Superior temporal gyrus (tissue), 1 donor: ENCODE measurements at regions not wholly inside any gene's neighbourhood (a gene's known extent, or its start where the extent isn't known, plus 50 kb on each side); places are given as distances from the start of the nearest gene placed in this dataset.
"Not testable (repeated sequence)": the region's sequence is repeated elsewhere in the genome, so short reads cannot be mapped to it uniquely, and the experiment has no call there.

ENCODE experiments used
- DNase-seq: peaks from one replicate; pipeline ENCODE4 v3.0.0-alpha.2; 2016; ENCODE audit errors: extremely low spot score

GRCh38 chr12:131312793-131313545 is 359.3 kb downstream of the ADGRD1 start:
- DNase-seq, result no peak

- DNase-seq, result no peak
Observed at GRCh38 chr12:131313635-131314034, 359.9 kb downstream of the ADGRD1 start.

DNA sequence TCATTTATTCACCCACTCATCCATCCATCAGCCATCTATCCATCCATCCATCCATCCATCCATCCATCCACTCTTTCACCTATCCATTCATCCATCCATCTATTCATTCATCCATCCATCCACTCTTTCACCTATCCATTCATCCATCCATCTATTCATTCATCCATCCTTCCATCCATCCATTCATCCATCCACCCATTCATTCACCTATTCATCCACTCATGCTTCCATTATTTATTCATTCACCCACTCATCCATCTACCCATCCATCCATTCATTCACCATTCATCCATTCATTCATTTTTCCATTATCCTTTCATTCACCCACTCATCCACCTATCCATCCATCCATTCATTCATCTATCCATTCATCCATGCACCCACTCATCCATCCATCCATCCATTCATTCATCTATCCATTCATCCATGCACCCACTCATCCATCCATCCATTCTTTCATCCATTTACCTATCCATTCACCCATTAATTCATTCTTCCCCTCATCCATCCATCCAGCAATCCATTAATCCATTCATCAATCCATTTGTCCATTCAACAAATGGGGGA is 360.9 kb downstream of the ADGRD1 start:
- no peak for DNase-seq

- DNase-seq, result no peak
Observed at GRCh38 chr12:131315601-131316000, 361.9 kb downstream of the ADGRD1 start.

GRCh38 chr12:131316388-131316787 is 362.7 kb downstream of the ADGRD1 start:
- DNase-seq, result no peak

DNA sequence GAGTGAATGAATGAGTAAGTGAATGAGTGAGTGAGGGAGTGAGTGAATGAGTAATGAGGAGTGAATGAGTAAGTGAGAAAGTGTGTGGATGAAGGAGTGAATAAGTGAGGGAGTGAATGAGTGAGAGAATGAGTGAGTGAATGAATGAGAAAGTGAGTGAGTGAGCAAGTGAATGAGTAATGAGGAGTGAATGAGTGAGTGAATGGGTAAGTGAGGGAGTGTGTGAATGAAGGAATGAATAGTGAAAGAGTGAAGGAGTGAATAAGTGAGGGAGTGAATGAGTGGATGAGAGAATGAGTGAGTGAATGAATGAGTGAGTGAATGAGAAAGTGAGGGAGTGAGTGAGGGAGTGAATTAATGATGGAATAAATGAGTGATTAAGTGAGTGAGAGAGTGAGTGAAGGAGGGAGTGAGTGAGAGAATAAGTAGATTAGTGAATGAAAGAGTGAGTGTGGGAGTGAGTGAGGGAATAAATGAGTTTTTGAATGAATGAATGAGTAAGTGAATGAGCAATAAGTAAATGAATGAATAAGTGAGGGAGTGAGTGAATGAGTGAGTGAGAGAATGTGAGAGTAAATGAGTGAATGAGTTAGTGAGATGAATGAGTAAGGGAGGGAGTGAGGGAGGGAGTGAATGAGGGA is 364.5 kb downstream of the ADGRD1 start:
- no peak for DNase-seq

- DNase-seq, result no peak
Observed at GRCh38 chr12:131321988-131322387, 368.3 kb downstream of the ADGRD1 start.

DNA sequence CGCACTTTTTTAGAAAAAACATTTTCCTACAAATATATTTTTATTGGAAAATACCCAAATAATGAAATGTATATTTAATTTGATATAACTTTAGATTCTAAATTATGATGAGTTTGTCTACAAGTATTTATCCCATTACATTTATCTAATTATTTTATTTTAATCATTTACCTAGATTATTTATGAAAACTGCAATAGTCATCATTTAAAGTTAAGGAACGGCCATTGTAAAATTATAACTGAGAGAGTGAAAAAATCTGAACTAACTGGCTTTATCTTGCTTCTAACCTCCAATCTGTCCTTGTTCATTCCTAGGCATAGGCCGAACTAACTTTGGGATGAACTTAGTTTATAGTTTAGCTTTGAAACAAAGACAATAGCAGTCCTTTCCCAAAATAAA is 368.8 kb downstream of the ADGRD1 start:
- not testable (repeated sequence) for DNase-seq

DNA sequence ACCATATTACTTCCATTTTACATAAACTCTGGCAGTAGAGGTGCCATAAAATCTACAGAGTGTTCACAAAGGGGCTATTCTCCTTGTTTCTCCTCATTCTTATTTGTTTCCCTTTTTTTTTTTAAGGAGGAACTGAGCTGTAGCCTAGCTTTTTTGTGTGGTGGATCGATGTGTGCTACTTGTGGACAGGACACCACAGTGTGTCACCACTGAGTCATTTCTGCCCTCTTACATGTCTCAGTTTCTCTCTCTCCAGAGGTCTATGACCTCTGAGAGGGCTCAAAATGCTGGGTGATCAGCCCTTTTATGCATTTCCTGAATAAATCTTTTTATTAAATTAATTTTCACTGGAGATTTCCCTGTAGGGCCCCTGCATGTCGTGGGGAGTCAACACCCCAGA is 370.2 kb downstream of the ADGRD1 start:
- DNase-seq, result no peak

GRCh38 chr12:131327521-131328488 is 374.1 kb downstream of the ADGRD1 start:
- no peak for DNase-seq

- not testable (repeated sequence) for DNase-seq
Observed at GRCh38 chr12:131328861-131329845, 375.4 kb downstream of the ADGRD1 start.

DNA sequence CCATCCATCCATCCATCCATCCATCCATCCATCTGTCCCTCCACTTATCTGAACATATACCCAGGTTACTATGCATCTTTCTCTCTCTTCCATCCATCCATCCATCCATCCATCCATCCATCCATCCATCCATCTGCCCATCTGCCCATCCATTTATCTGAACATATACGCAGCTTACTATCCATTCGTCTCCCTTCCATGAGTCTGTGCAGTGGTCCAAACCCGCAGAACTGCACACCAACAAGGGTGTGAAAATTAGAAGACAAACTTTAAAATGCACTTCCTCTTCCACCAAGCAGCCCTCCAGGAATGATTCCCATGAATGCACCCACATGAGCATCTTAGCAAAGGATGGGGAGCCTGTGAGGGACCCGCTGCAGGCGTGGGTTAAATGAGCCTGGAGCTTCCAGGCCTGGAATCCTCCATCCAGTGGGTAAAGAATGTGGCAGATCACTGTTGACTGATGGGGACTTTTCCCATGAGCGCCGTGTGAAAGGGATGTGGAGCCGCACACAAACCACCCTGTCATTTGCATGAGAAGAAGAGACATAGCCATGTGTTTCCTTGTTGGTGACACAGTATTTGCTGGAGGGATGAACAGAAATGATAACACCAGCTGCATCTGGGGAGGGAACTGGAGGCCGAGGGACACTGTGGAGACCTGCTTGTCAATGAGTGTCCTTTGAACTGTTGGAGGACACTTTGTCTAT is 376.6 kb downstream of the ADGRD1 start:
- DNase-seq, result no peak

DNA sequence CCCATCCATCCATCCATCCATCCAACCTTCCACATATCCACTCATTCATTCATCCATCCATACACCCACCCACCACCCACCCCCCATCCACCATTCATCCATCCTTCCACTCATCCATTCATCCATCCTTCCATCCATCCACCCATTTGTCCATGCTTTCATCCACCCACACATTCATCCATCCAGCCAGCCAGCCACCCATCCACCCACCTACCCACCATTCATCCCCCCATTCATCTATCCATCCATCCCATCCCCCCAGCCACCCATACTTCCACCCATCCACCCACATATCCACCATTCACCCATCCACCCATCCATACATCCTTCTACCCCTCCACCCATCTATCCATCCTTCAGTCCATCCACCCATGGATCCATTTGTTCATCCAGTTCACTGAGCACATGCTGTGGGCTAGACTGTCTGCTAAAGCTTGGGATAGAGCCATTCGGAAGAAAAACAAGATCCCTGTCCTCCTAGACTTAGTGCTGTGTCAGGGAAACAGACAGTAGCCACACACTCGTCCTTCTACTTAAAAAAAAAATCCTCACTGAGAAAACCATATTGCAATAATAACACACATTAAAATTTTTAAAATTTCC is 377.5 kb downstream of the ADGRD1 start:
- DNase-seq, result no peak

GRCh38 chr12:131332224-131332623 is 378.5 kb downstream of the ADGRD1 start:
- DNase-seq, result no peak

GRCh38 chr12:131333136-131333535 is 377.8 kb upstream of the SFSWAP start:
- DNase-seq, result no peak

GRCh38 chr12:131333621-131334440 is 377.1 kb upstream of the SFSWAP start:
- no peak for DNase-seq

- DNase-seq, result no peak
Observed at GRCh38 chr12:131334835-131335234, 376.1 kb upstream of the SFSWAP start.

- DNase-seq, result no peak
Observed at GRCh38 chr12:131335456-131335855, 375.4 kb upstream of the SFSWAP start.

DNA sequence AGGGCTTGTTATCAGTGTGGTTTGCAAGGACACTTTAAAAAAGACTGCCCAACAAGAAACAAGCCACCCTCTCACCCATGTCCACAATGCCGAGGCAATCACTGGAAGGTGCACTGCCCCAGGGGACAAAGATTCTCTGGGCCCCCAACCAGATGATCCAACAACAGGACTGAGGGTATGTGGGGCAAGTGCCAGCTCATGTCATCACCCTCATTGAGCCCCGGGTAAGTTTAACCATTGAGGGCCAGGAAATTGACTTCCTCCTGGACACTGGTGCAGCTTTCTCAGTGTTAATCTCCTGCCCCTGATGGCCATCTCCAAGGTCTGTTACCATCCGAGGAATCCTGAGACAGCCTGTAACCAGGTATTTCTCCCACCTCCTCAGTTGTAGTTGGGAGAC is 373.0 kb upstream of the SFSWAP start:
- DNase-seq, result not testable (repeated sequence)
